HG02938 (cell line): ENCODE measurements at regions not wholly inside any gene's neighbourhood (a gene's known extent, or its start where the extent isn't known, plus 50 kb on each side); places are given as distances from the start of the nearest gene placed in this dataset.

Experiments used
- ATAC-seq: cut with Tn5 transposase; IDR thresholded peaks from one replicate; pipeline ENCODE4 v1.9.1; 2021; ENCODE audit warnings: mild to moderate bottlenecking, moderate library complexity; ENCODE audit not compliant: unreplicated experiment

DNA sequence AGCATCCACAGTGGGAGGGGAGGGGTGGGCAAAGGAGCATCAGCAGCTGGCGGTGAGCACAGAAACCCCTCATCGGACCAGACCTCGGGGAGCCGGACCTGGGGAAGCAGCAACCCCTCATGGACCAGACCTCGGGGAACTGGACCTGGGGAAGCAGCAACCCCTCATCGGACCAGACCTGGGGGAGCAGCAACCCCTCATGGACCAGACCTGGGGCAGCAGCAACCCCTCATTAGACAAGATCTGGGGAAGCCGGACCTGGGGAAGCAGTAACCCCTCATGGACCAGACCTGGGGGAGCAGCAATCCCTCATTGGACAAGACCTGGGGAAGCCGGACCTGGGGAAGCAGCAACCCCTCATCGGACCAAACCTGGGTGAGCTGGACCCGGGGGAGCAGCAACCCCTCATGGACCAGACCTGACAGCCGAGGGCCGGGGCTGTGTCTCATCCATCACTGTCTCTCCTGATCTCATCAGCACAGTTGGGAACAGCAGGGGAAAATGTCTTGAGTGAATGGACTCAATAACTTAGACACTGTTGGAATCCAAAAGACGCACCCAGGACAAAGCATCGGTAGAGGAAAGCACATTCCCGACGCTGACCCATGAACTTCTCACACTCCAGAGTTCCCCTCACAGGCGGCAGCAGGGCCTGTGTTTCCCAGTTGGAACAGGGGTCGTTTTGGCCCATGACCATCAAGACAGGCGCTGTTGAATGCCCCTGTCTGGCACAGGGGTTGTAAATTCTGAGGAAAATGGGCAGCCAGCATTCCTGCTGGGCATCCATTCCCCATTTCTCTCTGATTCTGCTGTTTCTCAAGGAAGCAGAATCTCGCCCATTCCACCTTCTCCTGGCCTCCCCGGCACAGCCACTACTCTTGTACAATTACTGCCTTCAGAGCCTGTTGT lies 1494.6 kb downstream of the TBC1D22A start:
- ATAC-seq = no peak

DNA sequence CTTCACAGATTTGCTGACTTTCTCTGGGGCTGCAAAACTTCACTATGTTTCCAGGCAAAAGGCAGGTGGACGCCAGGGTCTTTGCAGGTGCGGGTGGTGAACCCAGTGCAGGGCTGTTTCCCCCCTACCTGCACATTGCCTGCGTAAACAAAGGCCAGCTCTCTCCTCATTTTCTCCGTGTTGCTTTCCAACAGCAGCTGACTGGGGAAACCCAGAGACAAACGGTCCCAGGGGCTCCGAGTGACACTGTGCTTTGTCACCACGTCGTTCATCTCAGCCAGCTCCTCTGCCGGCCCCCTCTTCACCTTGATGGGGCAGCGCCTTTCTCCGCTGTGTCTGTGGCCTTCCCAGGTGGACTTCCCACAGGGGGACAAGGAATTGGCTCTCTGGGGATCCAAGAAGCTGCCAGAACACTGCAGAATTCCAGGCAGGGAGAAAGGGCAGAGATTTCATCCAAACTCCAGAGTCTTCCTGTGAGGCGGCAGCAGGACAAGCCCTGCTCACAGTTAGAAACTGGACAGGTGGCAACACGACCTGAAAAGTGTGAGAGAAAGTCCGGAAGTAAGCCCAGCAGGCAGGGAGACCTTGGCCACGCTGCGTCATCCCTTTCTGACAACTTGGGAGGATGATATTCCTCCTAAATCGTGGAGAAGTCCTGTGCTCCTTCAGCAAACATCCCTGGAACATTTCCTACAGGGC lies 1493.7 kb downstream of the TBC1D22A start:
- ATAC-seq = no peak

DNA sequence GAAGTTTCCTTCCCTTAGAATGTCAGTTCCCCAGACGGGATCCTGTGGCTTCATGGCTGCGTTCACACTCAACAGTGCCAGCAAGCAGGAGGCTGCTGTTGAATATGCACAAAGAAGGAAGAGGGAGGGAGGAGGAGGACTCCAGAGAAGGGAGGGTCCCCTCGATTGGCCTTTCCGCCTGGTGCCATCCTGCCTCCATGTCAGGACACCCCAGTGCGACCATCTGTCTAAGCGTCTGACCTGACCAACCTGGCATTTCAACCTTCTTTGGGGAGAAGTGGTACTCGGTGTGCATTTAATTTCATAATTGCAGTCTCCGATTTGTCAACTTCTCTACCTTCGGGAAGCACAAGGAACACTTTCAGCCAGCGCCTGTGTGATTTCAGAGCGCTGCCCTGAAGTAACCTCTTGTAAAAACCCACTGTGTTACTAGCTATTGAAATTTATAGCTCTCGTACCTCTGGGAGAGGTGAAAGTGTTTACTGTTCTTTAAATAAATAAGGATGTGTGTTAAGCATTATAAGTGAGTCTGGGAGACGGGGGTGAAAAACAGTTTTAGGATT lies 1491.9 kb downstream of the TBC1D22A start:
- no peak for ATAC-seq

DNA sequence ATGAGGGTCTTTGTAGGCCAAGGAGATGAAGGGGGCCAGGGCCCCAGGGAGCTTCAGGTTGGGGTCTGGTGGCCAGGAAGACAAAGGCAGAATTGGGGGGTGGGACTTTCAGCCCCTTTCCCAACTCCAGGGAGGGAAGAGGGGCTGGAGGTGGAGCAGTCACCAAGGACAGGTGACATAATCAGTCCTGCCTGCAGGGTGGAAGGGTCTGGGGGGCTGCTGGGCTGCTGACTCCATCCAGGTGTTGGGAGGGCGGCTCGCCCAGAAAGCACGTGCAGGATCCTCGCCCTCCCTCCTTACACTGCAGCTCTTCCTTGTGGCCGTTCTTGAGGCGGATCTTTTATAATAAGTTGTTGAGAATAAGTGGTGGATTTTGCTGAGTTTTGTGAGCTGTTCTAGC lies 1491.1 kb downstream of the TBC1D22A start:
- ATAC-seq = no peak

DNA sequence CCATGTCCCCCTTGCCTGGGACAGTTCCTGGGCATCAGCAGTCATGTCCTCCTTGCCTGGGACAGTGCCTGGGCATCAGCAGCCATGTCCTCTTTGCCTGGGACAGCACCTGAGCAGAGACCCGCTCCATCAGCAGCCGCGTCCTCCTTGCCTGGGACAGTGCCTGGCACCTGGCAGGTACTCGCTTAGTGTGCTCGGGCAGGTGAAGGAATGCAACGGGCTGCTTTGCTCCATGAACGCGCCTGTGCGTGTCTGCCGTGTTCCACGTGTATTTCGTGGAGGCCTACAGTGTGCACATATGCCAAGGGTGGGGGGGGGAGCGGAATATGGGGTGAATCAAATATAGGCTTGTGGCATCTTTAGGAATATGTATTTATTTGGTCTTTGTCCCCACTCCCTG lies 1490.7 kb downstream of the TBC1D22A start:
- no peak for ATAC-seq

DNA sequence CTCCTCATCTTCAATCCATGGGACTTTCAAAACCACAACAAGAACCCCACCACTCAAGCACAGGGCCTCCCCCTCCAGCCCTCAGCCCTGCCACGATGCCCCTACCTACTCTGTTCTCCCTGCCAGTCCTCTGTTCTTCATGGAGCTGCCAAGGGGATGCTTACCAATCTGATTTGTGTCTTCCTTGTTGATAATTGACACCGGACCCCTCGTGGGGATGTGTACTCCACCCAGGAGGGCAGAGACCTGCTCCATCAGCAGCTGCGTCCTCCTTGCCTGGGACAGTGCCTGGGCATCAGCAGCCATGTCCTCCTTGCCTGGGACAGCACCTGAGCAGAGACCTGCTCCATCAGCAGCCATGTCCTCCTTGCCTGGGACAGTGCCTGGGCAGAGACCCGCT lies 1489.2 kb downstream of the TBC1D22A start:
- no peak for ATAC-seq

DNA sequence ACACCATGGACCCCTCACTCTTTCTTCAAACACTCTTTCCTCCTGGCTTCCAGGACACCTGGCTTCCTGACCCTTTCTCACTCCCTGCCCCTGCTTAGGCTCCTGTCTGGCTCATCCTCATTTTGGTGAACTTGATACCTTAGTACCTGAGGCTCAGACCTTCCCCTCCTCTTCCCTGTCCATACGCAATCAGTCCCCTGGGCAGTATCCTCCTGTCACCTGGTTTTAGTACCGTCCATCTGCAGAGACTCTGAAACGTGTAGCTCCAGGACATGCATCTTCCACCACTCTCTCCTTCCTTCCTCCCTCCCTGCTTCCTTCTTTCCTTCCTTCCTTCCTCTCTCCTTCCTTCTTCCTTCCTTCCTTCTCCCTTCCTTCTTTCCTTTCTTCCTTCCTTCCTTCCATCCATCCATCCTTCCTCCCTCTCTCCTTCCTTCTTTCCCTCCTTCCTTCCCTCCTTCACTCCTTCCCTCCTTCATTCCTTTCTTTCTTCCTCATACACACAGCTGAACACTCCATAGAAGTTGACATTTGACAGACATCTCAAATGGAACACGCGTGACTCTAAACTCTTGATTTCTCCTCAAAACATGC lies 1488.6 kb downstream of the TBC1D22A start:
- ATAC-seq = no peak

DNA sequence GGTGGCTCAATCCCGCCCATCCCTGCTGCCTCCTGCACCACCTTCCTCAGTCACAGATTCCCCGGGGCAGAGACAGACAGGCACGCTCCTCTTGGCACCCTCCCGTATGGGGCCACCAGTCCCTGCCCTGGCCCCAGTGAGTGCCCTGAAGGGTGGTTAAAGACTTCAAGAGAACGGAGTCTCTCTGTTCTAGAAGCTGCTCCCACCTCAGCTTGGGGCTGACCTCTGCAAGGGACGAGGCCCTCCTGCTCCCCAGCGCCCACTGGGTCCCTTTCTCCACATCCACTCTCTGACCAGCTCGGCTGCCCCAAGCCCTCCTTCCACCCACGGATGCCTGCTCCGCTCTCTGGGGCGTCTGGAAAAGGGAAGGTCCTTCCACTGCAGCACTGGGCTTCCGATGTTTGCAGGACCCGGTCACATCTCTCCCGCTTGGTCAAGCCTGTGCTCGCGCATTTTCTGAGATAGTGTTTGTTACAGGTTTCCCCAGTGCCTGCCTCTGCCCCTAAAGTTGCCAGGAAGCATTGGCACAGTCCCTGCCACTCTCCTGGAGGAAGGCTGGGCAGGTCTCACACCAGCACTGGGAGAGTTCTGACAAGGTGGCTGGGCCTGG lies 1487.9 kb downstream of the TBC1D22A start:
- no peak for ATAC-seq

DNA sequence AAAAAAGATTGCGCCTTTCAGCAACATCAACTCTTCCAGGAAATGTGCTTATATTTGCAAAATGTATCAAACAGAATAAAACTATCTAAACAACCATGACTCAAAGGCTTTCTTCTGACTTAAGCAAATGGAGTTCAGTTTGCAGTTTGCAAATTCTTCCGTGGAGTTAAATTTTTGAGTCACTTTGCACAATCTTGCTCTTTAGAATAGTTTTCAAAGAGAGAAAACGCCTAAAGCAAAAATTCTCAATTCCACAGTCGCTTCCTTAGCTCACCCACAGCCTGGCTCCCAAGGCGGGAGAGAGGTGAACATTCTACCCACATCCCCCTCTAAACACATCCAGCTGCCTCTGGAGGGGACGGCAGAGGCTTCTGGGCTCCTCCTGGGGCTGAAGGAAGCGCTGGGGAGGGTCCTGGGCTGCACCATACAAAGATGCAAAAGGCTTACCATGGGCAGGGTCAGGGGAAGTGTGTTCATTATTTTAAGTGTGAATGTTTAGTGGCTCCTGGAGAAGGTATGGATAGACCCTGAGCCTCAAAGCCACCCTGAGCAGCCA lies 1487.3 kb downstream of the TBC1D22A start:
- ATAC-seq = no peak

DNA sequence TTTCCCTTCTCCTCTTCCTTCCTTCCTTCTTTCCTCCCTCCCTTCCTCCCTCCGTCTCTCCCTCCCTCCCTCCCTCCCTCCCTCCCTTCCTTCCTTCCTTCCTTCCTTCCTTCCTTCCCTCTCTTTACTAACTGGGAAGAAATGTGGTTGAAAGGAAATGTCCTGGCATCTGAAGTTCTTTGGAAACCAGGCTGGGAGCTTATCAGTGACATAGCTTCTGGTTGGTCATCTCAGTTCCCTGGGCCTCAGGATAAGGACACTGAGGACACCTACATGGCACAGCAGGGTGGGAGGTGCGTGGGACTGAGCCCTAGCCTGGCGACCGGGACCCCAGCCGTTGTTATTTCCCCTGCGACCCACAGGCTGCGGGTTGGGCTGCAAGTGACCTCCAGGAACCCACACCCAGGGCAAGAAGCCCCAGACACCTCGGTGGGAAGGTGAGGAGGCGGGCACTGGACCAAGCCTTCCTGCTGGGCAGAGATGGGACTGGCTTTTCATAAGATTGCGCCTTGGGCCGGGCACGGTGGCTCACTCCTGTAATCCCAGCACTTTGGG lies 1486.5 kb downstream of the TBC1D22A start:
- no peak for ATAC-seq

DNA sequence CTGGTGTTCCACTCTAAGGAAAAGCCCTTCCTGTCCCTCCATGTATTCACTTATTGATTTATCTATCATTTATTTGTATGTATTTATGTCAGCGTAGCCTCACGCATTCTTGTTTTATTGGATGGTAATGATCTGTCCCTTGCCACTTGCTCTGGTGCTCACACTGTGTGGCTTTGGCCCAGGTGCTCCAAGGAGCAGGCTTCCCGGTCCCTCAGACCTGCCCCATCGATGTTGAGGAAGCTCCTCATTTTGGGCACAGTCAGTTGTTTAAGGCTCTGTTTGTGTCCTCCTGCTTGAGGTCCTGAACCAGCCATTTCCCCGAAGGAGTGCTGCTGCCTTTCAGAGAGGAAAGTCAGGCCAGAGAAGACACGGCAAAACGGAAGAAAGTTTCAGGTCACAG lies 1485.4 kb downstream of the TBC1D22A start:
- no peak for ATAC-seq

DNA sequence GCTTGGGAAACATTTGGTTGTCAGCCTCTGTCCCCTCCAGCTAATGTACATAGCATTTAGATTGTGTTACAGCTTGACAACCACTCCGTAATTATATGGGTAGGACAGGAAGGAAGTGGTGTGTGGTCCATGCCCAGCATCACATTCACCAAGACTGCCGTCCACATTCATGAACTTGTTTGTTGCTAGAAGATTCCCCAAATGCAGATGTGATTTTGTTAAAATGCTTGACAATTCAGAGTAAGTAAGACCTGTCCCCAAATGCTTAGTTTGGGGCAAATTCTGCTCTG lies 1482.7 kb downstream of the TBC1D22A start:
- ATAC-seq = no peak

DNA sequence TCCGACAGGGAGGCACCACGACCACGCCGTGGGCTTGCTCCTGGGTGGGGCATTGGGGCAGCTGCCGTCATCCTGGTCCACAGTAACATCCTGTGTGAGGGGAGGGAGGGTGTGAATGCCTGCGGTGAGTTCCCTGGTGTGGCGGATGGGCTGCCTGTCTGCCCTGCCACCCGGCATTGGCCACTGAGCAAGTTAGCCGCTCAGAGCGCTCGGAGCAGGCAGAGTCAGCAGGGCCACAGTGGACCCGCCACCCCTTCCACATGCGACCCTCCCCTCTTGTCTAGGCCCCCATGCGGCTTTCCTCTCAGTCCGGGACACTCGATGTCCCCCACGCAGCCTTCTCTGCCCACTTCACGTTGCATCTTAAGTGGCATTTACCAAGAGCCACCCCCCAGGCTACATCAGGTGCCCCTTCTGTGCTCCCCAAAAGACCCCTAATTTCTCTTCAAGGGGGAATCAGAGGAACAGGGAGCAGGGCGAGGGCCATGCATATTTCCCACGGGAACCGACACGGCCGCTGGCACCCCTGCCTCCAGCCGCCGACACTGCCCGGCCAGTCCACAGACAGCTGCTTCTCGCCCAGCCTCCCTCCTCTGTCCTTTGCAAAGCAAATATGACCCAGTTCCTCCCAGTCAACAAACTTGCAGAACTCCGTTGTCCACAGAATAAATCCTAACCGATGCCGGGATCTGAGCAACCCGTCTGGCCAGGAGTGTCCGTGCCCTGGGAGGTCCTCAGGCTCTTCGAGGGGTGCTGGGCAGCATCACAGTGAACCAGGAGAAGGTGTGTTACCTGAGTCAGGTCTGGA lies 1482.1 kb downstream of the TBC1D22A start:
- ATAC-seq = no peak

DNA sequence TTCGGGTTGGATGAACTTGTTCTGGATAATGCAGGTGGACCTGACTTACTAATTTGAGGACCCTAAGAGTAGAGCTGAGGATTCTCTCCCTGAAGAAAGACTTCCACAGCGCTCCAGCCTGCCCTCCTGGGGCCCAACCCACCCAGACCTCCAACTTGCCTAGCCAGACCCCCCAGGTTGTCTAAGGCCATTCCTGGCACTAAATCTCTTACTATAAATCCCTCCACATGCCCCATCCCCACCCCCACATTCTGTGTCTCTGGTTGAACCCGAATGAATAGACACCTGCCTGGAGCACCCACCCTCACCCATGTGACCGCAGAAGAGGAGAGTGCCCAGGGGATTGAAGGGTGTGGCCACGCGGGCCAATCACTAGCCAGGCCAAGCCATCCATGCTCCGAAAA lies 1480.0 kb downstream of the TBC1D22A start:
- no peak for ATAC-seq

DNA sequence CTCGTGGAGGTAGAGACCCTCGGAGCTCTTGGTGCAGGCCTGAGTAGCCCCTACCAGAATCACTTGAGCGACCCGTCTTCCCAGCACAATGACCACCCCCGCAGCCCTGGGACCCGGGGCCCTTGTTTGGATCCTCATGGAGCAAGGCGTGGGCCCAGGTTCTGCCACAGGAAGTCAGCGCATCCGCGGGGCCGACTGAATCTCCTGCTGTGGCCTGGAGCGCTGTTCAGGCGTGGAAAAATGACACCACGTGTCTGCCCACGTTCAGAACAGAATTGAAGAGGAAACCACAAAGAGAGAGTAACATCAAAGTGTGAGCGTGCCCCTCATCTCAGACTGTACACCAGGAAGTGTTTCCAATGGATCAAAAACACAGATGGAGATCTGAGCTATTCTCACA lies 1479.2 kb downstream of the TBC1D22A start:
- ATAC-seq = no peak

DNA sequence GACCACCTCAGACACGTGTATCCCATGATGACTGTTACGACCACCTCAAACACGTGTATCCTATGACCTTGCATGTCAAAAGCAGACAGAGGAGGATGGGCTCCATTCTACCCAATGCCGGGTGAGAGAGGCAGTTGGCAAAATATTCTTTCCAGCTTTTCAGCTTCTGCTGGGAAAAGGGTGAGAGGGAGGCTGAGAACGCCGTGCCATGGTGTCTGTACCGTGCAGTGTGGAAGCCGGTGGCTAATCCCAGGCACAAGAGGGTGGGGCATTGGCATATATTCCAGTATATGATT lies 1478.4 kb downstream of the TBC1D22A start:
- no peak for ATAC-seq

DNA sequence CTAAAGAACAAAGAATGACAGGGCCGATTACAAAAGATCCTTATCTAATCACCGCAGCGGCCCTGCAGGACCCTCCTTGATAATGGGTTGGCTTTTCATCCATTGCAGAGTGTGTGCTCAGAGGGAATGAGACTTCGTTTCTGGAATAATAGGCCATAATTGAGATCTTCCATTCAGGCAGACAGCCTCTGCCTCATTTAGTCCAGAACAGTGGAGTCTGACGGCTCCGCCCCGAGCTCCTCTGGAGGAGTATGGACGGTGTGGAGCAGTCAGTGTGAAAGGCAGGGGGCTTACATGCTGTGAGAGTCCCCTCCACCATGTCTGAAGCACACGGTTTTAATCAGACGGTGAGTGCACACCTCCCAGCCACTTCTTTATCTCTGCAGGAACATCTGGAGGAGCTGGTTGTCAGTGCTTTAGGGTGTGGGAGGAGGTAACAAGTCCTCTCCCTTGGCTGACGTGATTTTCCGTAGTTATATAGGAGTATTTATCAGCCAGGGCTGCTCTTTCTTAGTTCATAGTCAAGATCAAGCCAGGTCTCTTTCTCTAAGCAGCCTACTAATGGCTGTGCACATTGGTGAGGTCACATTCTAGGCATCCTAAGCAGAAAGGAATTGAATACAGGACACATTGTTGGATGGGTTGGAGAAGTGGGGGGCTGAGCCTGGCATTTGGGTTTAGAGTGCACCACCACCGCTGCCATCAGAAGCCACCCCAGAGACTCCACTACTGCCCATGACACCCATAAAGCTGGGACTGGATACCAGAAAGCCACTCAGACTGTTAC lies 1477.9 kb downstream of the TBC1D22A start:
- no peak for ATAC-seq

DNA sequence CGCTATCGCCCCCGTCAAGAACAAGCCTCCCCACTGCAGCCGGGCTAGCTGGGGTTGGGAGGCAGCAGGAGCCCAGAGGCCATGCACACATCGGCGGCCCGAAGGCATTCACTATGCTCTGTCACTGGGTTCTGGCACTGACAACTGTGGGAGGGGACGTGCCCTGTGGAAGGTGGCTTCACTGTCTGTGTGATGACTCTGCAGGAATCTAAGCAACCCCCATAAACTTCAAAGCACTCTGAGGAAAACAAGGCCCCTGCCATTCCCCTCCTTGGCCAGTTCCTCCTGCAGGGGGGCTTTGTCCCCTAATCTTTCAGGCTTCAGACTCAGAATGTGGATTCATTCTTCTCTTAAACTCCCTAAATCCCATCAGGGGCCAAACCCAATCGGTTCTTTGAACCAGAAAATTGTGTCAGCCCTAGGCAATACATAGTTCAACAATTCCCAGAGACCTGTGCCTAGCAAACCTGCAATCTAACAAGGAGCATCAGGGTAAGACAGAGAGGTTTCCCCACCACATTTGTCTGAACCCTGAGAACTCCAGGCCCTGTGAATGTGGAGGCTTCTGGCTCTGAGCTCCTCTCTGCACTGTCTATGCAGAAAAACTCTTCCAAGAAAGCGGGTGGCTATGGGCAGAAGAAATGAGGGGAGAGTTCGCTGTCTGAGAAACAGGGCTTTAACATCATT lies 1477.2 kb downstream of the TBC1D22A start:
- ATAC-seq = no peak

DNA sequence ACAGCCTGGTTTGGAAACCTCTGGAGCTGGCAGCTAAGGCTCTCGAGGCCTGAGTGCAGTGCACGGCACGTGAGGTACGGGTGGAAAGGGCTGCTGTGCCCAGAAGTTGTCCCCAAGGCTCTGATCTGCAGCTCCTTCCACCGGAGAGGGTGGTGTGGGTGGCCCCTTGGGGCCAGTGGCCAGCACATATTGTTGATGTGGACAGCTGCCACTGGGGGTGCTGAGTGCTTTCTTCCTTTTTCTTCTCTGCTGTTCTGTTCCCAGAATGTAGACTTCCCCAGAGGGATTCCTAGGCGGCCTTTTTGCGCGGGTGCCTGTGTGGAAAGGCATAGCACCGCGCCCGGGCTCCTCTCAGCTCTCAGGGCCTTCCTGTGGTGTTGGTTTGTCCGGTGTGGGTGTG lies 1476.5 kb downstream of the TBC1D22A start:
- no peak for ATAC-seq
